ENCODE measurements at regions not wholly inside any gene's neighbourhood (a gene's known extent, or its start where the extent isn't known, plus 50 kb on each side); places are given as distances from the start of the nearest gene placed in this dataset.

DNA sequence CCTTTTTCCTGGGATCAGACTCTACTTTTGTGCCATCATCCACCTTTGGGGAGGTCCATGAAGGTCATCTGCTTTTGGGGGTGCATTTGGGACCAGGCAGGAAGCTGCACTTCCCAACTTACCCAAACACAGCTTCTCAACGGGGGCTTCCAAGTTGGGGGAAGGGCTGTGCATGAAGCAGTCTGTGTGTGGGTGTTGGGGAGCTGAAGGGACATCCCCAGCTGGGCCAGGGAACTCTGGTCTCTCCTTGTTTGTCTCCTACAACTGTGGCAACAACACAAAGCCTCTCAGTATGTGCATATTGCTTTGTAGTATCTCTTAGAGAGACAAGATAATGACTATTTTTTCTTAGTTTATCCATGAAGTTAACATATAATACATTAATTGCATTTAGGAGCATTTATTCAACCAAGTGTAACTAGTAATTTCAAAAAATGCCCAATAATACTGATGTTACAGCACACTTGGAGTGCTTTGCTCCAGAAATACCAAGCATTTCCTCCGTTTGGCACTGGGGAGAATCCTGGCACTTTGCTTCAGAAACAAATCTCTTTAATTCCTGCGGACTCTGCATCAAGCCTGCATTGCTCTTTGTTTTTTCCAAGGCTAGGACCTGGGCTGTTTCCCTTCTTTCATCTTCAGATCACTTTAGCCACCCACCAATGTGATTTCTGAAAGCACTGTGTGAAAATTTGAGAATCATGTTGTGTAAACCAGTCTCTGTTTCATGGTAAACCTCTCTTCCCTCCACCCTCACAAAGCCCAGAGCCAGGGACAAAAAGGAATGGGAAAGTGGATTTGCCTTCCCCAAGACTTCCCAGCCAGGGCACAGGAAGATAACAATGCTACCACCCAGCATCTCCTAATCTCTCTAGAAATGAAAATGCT is 126.2 kb upstream of the PFN2 start:
- TF ChIP-seq, protein P1, sequence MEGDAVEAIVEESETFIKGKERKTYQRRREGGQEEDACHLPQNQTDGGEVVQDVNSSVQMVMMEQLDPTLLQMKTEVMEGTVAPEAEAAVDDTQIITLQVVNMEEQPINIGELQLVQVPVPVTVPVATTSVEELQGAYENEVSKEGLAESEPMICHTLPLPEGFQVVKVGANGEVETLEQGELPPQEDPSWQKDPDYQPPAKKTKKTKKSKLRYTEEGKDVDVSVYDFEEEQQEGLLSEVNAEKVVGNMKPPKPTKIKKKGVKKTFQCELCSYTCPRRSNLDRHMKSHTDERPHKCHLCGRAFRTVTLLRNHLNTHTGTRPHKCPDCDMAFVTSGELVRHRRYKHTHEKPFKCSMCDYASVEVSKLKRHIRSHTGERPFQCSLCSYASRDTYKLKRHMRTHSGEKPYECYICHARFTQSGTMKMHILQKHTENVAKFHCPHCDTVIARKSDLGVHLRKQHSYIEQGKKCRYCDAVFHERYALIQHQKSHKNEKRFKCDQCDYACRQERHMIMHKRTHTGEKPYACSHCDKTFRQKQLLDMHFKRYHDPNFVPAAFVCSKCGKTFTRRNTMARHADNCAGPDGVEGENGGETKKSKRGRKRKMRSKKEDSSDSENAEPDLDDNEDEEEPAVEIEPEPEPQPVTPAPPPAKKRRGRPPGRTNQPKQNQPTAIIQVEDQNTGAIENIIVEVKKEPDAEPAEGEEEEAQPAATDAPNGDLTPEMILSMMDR (conservative IDR thresholded peaks at IDR 0.05; ENCODE audit: low read length) = no peak
- peak; percentile 57 for DNase-seq (ENCODE audit: low read depth)
- no peak overlapping the region for H3K4me3 ChIP-seq (ENCODE audit: low read length)

- peak; percentile 77 for DNase-seq (ENCODE audit: low read depth)
- H3K4me3 ChIP-seq (ENCODE audit: low read length) = no peak overlapping the region
- TF ChIP-seq, protein P1 (conservative IDR thresholded peaks at IDR 0.05; ENCODE audit: low read length) = no peak
Observed at GRCh38 chr3:150094150-150094933, 123.6 kb upstream of the PFN2 start.

- H3K4me3 ChIP-seq (ENCODE audit: low read length) = no peak overlapping the region
- TF ChIP-seq, protein P1 (conservative IDR thresholded peaks at IDR 0.05; ENCODE audit: low read length) = no peak
- DNase-seq (ENCODE audit: low read depth) = peak; percentile 79
Observed at GRCh38 chr3:150091626-150092025, 120.9 kb upstream of the PFN2 start.

- peak; percentile 40 for DNase-seq (ENCODE audit: low read depth)
- no peak overlapping the region for H3K4me3 ChIP-seq (ENCODE audit: low read length)
- TF ChIP-seq, protein P1 (conservative IDR thresholded peaks at IDR 0.05; ENCODE audit: low read length) = no peak
Observed at GRCh38 chr3:150090877-150091276, 120.2 kb upstream of the PFN2 start.

DNA sequence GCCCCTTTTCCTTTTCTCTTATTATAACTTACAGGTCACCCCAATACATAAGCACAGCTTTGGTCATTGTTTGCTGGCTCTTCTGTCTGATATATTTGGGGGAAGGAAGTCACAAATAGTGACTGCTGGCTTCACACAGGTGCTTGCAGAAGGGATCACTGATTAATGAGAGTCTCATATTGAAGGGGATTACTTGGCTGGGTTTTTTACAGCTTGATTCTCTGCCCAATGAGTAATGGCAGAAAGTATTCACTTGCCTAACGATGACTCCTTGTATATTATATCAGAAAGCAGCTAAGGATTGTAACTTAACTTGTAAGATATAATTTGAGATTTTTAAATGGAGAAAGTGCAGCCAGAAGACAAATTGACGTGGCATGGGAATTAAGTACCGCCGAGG is 119.3 kb upstream of the PFN2 start:
- no peak overlapping the region for H3K4me3 ChIP-seq (ENCODE audit: low read length)
- DNase-seq (ENCODE audit: low read depth) = peak; percentile 54
- TF ChIP-seq, protein P1 (conservative IDR thresholded peaks at IDR 0.05; ENCODE audit: low read length) = no peak

DNA sequence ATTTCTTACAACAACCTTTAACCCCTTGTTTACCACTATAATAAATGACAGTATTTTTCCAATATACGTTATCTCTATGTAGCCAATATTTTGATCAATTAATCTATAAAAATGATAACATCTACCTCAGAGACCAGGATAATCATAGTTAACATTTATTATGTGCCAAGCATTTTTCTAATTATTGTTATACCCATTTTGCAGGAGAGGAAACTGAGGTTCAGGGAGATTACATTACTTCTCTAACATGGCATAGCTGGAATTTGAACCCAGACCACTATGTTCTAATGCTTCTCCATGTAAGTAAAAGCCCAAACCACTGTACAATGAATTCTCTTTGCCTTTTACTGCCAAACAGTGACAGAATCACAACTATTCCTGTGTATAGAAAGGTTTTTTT is 113.4 kb upstream of the PFN2 start:
- TF ChIP-seq, protein P1 (conservative IDR thresholded peaks at IDR 0.05; ENCODE audit: low read length) = no peak
- DNase-seq (ENCODE audit: low read depth) = no peak
- no peak overlapping the region for H3K4me3 ChIP-seq (ENCODE audit: low read length)

Measured in AG10803 (cell line).